Hepatocyte (in vitro differentiated cells): ENCODE measurements at regions not wholly inside any gene's neighbourhood (a gene's known extent, or its start where the extent isn't known, plus 50 kb on each side); places are given as distances from the start of the nearest gene placed in this dataset.

Experiments
- DNase-seq: peaks from one replicate; pipeline ENCODE4 v3.0.0-alpha.2; 2016; ENCODE audit warnings: low spot score
- H2AFZ ChIP-seq: fragments of 200-600 bp; sonication (generic); 2 replicates; pipeline ENCODE4 v1.6.0; 2016; ENCODE audit warnings: antibody characterized with exemption, mild to moderate bottlenecking
- H3K27ac ChIP-seq: fragments of 200-600 bp; sonication (generic); 2 replicates; pipeline ENCODE4 v1.5.1; 2016; ENCODE audit warnings: mild to moderate bottlenecking
- H3K27me3 ChIP-seq: fragments of 200-600 bp; sonication (generic); 2 replicates; pipeline ENCODE4 v1.6.1; 2016
- H3K36me3 ChIP-seq: fragments of 200-600 bp; sonication (generic); replicated peaks from 2 replicates; pipeline ENCODE4 v1.5.1; 2016; ENCODE audit warnings: low read depth; ENCODE audit not compliant: insufficient read depth
- H3K4me1 ChIP-seq: fragments of 200-600 bp; sonication (generic); 2 replicates; pipeline ENCODE4 v1.5.1; 2016; ENCODE audit warnings: mild to moderate bottlenecking, moderate library complexity; ENCODE audit not compliant: insufficient read depth
- H3K4me2 ChIP-seq: fragments of 200-600 bp; sonication (generic); 2 replicates; pipeline ENCODE4 v1.6.0; 2016
- H3K4me3 ChIP-seq: fragments of 200-600 bp; sonication (generic); 2 replicates; pipeline ENCODE4 v1.5.1; 2016; ENCODE audit warnings: mild to moderate bottlenecking
- H3K79me2 ChIP-seq: fragments of 200-600 bp; sonication (generic); 2 replicates; pipeline ENCODE4 v1.6.0; 2017; ENCODE audit warnings: mild to moderate bottlenecking
- H3K9me2 ChIP-seq: fragments of 200-600 bp; sonication (generic); replicated peaks from 2 replicates; pipeline ENCODE4 v1.6.0; 2017; ENCODE audit warnings: mild to moderate bottlenecking; ENCODE audit not compliant: insufficient read depth
- H3K9me3 ChIP-seq: fragments of 200-600 bp; sonication (generic); 2 replicates; pipeline ENCODE4 v1.5.1; 2016; ENCODE audit warnings: low read depth, mild to moderate bottlenecking
- H4K20me1 ChIP-seq: fragments of 200-600 bp; sonication (generic); 2 replicates; pipeline ENCODE4 v1.6.0; 2016; ENCODE audit warnings: mild to moderate bottlenecking; ENCODE audit not compliant: insufficient read depth, poor library complexity, severe bottlenecking
- CTCF ChIP-seq: fragments of 200-600 bp; sonication (generic); IDR thresholded peaks from 2 replicates; pipeline ENCODE4 v1.5.1; 2016; ENCODE audit warnings: antibody characterized with exemption, mild to moderate bottlenecking; ENCODE audit not compliant: poor library complexity
- EZH2 ChIP-seq: fragments of 200-600 bp; sonication (generic); IDR thresholded peaks from 2 replicates; pipeline ENCODE4 v1.6.1; 2016; ENCODE audit warnings: antibody characterized with exemption, mild to moderate bottlenecking, borderline replicate concordance
- EZH2phosphoT487 ChIP-seq: fragments of 200-600 bp; sonication (generic); IDR thresholded peaks from one replicate; pipeline ENCODE4 v1.6.1; 2018; ENCODE audit warnings: antibody characterized with exemption, mild to moderate bottlenecking, low read depth, moderate library complexity; ENCODE audit not compliant: unreplicated experiment, severe bottlenecking
- WGBS: methylation state at CpG from one replicate; pipeline ENCODE4 v1.1.6; 2016; ENCODE audit warnings: low lambda C conversion rate; ENCODE audit errors: missing lambda C conversion rate; 5-methylcytosine and 5-hydroxymethylcytosine counted together

GRCh38 chr10:35857860-35858259 is 215.8 kb upstream of the FZD8 start:
- H3K4me2 ChIP-seq, result no peak overlapping the region
- no peak for DNase-seq
- WGBS, result 81% methylated on average over 1 of the region's 1 CpG
- H3K9me3 ChIP-seq, result no peaks in the 10 kb centered on the region
- H2AFZ ChIP-seq, result no peak overlapping the region
- H3K4me3 ChIP-seq, result no peak overlapping the region
- no peaks in the 10 kb centered on the region for H3K9me2 ChIP-seq
- H3K27ac ChIP-seq, result no peak overlapping the region
- H3K79me2 ChIP-seq, result no peaks in the 10 kb centered on the region
- no peaks in the 10 kb centered on the region for H3K27me3 ChIP-seq
- H3K36me3 ChIP-seq, result no peaks in the 10 kb centered on the region
- no peaks in the 10 kb centered on the region for H4K20me1 ChIP-seq
- TF ChIP-seq EZH2phosphoT487, result no peak
- no peak for TF ChIP-seq EZH2
- no peak for TF ChIP-seq CTCF
- H3K4me1 ChIP-seq, result no peaks in the 10 kb centered on the region

- H3K36me3 ChIP-seq, result no peaks in the 10 kb centered on the region
- no peaks in the 10 kb centered on the region for H3K79me2 ChIP-seq
- no peak overlapping the region for H3K27ac ChIP-seq
- no peaks in the 10 kb centered on the region for H3K4me1 ChIP-seq
- DNase-seq, result no peak
- H3K4me2 ChIP-seq, result no peak overlapping the region
- no peaks in the 10 kb centered on the region for H4K20me1 ChIP-seq
- H3K9me3 ChIP-seq, result no peaks in the 10 kb centered on the region
- no peak overlapping the region for H2AFZ ChIP-seq
- H3K27me3 ChIP-seq, result no peaks in the 10 kb centered on the region
- TF ChIP-seq EZH2phosphoT487 (no peak), CTCF (no peak), EZH2 (no peak)
- 68% methylated on average over 1 of the region's 1 CpG for WGBS
- H3K9me2 ChIP-seq, result no peaks in the 10 kb centered on the region
- no peak overlapping the region for H3K4me3 ChIP-seq
Observed at GRCh38 chr10:35855155-35855947, 213.3 kb upstream of the FZD8 start.

DNA sequence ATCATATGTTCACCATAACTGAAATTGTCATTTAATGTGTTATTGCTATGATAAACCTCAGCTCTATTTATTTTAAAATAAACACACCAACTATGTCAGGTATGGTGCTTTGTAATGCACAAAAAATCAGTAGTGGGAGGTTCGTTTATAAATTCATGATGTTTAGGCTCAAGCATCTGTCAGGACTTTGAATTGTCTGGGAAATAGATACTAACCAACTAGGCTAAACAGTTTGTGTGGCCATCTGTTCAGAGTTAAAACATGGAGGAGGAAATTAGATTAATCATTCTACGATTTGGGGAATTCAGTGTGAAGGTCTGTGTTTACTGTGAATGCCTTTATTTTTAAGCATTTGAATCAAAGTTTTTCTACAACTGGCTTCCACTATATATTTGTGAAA is 212.6 kb upstream of the FZD8 start:
- Histone ChIP-seq H4K20me1 (no peaks in the 10 kb centered on the region), H3K27me3 (no peaks in the 10 kb centered on the region)
- no peak for DNase-seq

More for the DNA sequence above, 212.6 kb upstream of the FZD8 start:
- Histone ChIP-seq H3K4me3 (no peak overlapping the region), H3K4me1 (no peaks in the 10 kb centered on the region), H3K79me2 (no peaks in the 10 kb centered on the region), H3K9me2 (no peaks in the 10 kb centered on the region), H2AFZ (no peak overlapping the region), H3K36me3 (no peaks in the 10 kb centered on the region), H3K9me3 (no peaks in the 10 kb centered on the region), H3K27ac (no peak overlapping the region), H3K4me2 (no peak overlapping the region)
- 74% methylated on average over 2 of the region's 2 CpGs for WGBS
- TF ChIP-seq EZH2phosphoT487, result no peak
- TF ChIP-seq CTCF, result no peak
- no peak for TF ChIP-seq EZH2
